Islet of Langerhans (tissue), 1 donor: ENCODE measurements at regions not wholly inside any gene's neighbourhood (a gene's known extent, or its start where the extent isn't known, plus 50 kb on each side); places are given as distances from the start of the nearest gene placed in this dataset.
"Not testable (repeated sequence)": the region's sequence is repeated elsewhere in the genome, so short reads cannot be mapped to it uniquely, and the experiment has no call there.

ENCODE experiments used
- FAIRE-seq: peaks from one replicate; lab custom pipeline; 2011; peaks lifted over from hg19 to GRCh38; lab: Jason Lieb, UNC

DNA sequence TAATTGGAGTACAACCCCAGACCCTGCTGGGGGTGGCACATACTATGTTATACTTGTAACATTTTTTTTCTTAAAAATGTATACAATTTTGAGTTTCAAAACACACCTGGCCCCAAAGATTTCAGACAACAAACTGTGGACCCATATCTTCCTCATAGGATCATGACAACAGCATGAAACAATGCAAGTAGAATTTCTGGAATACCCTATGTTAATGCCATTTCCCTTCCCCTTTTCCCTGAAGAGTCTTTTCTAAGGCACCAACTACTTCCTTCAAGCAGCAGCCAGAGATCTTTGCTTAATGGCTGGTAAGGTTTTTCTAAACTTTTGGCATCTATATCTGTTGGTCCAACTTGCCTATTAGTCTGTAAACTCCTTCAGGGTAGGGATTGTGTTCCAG lies 99.9 kb upstream of the SERBP1 start:
- FAIRE-seq: no peak

DNA sequence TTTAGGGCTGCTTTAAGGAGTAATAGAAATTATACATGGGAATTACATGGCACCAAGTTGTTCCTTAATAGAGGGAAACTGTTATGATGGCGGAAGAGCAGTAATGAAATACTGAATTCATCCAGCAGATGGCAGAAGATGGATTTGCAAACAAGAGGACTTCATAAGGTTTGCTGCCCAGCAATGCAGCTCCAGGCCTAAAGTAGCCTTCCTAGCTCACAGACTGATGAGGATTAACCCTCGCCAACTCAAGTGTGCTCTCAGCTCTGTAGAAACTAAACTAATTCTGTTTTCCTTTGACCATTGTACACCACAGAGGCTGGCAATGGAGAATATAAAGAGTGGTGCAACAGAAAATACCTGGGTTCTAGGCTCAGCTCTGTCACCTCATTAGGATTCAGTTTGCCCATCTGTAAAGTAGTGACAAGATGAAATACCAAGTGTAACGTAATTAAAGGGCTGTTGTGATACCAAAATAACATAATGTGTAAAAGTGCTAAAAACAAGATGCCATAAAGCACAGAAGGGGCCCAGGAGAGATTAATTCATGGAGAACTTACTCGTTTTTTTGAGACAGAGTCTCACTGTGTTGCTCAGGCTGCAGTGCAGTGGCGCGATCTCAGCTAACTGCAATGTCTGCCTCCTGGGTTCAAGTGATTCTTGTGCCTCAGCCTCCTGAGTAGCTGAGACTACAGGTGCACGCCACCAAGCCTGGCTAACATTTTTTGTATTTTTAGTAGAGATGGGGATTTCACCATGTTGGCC lies 102.4 kb upstream of the SERBP1 start:
- FAIRE-seq: peak; percentile 82

DNA sequence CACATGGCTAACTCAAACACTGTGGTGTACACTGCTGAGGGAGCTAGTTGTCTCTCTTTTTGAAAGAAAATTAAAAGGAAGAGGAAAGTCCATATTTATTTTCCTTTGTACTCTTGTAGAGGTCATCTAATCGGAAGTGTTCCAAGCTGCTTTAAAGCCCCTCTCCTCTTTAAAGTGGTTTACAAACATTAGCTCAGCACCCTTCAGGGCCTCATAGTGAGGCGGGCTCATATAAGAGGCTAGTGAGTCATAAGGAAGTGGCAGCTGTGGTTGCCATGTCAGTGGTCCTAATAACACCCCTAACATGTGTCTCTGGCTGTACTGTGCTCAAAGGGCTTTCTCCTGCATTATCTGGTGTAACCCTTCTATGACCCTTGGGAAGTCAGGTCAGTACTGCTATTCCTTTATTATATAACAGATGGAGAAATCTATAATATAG lies 104.4 kb upstream of the SERBP1 start:
- no peak for FAIRE-seq

DNA sequence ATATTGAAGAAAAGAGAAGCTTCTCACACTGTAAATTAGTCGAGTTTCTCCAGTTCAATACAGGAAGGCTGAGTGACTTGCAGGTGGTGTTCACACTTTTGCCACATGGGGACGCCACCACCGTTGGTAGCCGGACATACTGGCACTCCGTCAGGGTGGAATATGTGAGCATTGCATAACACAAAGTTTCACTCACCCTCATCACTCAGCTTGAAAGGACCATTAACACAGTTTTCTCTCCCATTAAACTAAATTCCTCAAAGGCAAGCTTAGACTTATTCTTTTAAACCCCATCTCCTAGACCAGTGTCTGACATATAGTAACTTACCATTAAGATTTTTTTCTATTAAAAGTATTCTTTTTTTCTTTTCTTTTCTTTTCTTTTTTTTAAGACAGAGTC lies 105.3 kb upstream of the SERBP1 start:
- no peak for FAIRE-seq

DNA sequence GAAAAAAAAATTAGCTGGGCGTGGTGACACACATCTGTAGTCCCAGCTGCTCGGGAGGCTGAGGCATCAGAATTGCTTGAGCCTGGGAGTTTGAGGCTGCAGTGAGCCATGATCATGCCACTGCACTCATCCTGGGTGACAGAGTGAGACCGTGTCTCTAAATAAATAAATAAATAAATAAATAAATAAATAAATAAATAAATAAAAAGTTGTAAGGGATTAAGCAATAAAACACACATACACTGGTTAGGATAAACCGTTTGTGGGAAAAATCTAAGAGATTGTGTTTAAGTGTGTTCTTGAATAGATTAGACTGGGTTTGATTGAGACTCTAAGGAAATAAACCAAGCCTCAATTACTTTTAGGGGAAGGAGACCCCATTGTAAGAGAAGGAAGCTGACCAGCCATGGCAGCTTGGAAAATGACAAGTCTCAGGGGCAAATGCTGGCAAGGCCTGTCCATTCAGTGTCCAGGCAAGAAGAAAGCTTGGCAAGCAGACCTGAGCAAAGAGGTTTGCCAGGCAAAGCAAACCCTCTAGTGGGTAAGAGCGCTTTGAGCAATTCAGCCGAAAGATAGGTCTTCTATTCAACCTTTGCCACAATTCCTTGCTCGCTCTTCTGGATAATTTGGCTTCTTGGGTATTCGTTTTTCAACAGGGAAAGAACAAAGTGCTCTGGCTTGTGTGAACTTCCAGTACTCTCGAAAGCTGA lies 106.9 kb upstream of the SERBP1 start:
- FAIRE-seq: no peak

DNA sequence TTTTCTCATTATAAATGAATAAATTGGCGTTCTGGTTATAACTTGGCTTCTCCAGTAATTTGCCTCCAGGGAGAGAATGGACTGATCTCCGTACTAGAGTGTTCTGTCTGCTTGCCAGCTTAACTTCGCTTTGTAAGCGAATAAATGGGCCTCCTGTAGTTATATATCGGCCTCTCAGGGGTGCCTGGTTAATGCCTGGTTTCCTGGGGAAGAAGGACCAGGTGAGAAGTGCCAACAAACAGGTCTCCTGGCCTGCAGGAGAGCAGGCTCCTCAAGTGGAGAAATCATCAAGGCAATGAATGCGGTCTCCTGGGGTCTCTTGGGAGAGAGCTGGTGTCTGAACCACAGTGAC lies 107.4 kb upstream of the SERBP1 start:
- no peak for FAIRE-seq

DNA sequence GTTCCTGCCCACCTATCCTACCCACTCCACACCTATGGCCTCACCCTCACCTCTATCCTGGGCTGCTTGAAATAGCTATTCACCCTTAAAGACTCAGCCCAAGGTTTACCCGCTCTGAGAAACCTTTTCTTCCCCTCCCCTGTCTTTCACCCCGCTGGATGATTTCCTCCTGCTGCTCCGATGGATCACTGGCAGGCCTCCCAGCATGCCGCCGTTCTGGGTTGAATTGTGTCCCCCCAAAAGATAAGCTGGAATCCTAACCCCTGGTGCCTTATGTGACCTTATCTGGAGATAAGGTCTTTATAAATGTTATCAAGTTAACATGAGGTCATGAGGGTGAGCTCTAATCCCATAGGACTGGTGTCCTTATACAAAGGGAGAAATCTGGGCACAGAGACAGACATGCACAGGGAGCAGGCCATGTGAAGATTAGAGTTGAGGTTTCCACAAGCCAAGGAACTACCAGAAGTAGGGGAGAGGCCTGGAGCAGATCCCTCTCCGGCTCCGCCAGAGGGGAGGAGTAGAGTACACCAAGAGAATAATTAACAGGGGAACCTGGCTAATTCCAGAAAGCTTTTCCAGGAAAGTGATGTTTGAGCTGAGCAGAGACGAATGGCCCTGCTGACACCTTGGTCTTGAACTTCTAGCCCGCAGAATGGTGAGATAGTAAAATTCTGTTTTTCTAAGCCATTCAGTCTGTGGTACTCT lies 110.0 kb upstream of the SERBP1 start:
- FAIRE-seq: no peak

DNA sequence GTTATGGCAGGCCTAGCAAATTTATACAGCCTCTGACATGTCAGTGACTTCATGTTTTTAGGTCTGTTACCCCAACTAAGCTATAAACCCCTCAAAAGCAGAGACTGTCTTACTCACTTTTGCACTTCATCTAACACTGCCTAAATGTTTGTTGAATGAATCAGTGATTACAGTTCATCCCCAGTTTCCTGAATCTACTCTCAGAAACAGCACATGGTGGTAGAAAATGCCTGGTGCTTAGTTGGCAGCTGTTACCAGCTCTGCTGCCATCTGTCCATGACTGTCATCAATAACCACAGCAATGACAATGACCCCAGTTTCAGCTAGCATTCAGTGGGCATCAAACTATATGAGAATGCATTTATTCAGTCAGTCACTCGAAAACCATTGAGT lies 110.5 kb upstream of the SERBP1 start:
- FAIRE-seq: no peak

DNA sequence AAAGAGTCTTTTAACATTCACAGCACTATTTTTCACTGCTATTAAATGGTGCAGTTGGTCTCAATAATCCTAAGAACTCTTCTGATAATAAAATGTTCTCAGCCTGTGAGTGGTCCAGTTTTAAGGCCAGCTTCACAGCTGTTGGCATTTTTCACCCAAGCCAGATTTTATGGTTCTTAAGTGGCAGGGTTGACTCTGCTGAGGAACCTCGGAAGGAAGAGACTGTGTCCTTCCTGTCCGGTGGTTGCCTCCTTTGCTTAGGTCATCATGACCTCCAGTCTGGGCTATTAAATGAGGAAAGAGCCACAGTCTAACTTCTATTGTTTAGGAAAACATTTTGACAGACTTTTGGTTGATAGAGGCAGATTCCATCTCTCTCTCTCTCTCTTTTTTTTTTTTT lies 112.5 kb upstream of the SERBP1 start:
- no peak for FAIRE-seq

DNA sequence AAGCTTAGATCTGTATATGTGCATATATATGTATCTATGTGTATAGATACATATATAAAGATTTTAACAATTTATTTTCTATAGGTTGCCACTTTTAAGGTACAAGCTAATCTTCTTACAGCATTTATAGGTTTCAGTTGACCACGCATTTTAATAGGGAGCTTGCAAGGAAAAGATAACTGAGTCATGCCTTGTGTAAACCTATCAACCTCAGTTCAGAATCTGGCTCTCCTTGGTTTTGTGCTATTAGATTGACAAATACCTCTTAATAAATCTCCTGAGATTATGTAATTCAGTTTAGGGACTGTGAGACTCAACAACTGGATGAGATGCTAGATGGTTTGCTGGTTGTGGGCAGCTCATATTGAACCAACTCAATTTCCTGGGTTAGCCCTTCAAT lies 114.7 kb upstream of the SERBP1 start:
- no peak for FAIRE-seq

DNA sequence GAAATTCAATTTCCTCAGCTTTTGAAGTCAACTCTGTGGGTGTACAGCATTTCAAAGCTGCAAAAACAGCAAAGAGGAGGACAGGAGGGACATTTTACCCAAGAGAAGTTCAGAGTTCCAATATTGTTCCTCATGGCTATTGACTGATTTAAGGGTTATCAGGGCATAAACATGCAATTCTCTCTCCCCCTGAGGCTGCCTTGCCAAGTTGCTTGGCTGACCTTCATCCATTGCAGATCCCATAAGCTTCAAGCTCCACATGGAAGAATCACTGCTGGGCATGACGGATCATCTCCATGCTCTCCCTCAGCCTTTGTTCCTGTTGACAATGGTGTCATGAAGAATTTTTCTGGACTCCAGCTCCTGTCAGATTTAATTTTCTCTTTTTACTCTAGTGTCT lies 115.2 kb upstream of the SERBP1 start:
- FAIRE-seq: no peak

DNA sequence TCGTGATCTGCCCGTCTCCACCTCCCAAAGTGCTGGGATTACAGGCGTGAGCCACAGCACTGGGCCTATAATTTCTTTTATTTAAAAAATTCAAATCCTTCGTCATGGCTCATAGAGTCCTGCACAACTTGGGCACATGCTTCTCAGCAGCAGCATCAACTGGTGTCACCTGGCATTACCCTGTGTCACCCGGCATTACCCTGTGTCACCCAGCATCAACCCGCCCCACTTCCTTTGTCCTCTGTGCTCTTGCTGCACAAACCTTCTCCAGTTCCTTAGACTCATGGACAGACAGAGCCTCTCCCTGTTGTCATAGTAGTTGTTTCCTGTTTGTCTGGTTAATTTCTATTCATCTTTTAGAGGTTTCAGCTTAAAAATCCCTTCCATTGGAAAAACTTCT lies 121.2 kb upstream of the SERBP1 start:
- FAIRE-seq: no peak

DNA sequence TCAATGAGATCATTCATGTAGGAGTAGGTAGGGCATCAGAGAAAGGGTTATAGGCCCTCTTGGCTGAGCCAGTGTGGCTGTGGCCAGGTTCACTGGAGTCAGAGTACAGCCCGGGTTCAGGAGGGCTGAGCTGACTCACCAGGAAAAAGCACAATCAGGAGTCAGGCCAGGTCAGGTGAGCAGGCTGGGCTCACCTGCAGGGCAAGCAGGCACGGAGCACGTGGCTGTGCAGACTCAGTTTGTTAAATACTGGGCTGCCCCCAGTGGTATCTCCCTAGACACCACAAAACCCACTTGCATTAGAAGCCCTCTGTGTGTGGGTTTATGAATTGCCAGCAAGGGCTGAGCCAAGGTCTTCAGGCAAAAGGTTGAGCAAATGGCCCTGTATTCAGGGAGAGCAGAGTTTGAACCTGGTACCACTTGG lies 122.1 kb upstream of the SERBP1 start:
- FAIRE-seq: no peak

DNA sequence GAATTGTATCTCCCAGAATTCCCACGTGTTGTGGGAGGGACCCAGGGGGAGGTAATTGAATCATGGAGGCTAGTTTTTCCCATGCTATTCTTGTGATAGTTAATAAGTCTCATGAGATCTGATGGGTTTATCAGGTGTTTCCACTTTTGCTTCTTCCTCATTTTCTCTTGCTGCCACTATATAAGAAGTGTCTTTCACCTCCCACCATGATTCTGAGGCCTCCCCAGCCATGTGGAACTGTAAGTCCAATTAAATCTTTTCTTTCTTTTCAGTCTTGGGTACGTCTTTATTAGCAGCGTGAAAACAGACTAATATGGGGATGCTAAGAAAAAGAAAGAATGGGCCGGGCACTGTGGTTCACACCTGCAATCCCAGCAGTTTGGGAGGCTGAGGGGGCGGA lies 124.0 kb upstream of the SERBP1 start:
- not testable (repeated sequence) for FAIRE-seq

DNA sequence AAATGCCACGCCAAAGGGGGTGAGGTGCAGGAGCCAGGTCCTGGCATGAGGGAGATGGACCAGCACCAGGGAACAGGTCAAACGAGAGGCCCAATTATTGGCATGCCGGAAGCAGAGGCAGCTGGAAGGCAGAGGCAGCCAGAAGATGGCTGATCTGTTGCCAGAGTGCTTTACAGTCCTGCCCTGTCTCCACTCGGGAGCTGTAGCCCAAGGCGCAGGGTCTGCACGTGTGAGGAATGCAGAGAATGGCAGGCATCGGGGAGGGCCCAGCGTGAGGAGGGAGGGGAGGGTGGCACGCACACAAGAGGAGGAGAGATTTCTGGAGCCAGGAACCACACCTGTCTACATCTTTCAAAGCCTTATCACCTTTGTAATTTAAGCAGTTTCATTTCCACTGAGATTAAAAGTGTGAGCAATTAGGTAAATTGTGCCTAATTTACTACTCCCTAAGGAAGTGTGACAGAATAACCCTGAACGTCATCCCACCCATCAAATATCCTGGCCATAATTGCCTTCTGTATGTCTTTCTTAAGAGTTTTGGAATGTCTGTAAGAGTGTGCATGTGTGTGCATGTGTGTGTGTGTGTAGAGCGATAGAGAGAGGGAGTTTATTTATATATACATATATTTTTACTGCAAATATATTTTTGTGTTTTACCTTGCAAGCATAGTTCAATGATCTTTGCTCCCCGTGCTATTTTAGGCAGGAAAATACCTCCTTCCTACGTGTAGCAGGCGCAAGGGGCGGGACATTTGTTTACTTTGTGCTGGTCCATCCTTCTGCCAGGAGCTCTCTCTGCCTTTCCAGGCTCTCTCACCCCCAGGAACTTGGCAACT lies 125.5 kb upstream of the SERBP1 start:
- FAIRE-seq: no peak

DNA sequence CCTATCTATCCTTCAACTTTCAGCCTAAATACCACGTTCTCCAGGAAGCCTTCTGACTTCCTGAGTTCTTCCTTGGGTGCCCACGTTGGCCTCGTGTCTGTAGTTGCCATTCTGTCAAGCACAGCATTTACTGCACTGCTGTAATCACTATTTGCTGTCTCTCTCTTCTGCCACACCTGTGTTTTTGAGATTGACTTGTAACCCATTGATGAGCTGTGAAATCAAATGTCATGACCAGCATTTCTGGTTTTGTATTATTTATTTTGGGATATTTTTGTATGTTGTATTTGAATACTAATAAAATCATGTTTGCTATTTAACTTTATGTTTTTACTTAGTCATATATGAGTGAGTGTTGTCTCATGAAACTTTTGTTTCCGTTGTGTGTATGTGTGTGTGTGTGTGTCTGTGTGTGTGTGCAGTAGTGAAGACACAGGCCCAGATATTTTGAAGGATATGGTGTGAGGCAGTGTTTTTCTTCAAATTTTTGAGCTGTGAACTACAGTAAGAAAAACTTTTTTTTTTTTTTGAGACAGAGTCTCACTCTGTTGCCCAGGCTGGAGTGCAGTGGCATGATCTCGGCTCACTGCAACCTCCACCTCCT lies 126.2 kb upstream of the SERBP1 start:
- no peak for FAIRE-seq

DNA sequence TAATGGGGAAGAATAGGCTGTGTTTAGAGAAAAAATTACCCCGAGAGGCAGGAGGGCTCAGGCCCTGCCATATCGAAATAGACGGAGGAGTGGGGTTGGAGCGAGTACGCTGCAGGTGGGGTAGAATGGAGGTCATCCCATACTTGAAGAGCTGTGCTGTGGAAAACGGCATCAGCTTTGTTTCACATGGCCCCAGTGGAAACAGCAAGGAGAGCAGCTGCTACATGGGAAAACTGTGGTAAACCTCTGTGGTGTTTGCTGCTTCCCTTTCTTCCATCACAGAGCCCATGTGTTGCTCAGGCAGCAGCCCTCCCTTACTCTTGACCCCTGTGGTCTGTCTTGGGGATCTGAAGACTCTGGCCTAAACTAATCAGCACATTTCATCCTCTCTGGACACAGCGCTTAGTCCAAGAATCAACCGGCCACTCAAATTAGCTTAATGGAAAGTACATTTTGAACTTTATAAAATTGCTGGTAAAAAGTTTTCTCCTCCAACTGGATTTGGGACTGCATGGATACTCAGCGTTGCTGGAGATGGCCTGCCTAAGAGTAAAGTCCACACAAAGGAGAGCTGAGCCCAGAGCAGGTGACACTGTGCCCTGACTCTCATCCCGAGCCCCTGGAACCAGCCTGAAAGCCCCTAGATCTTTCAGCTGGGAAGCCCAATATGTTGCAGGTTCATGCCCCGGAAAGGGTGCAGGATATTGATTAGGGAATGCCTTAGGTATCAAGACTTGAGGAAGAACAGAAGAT lies 127.1 kb upstream of the GADD45A start:
- no peak for FAIRE-seq

DNA sequence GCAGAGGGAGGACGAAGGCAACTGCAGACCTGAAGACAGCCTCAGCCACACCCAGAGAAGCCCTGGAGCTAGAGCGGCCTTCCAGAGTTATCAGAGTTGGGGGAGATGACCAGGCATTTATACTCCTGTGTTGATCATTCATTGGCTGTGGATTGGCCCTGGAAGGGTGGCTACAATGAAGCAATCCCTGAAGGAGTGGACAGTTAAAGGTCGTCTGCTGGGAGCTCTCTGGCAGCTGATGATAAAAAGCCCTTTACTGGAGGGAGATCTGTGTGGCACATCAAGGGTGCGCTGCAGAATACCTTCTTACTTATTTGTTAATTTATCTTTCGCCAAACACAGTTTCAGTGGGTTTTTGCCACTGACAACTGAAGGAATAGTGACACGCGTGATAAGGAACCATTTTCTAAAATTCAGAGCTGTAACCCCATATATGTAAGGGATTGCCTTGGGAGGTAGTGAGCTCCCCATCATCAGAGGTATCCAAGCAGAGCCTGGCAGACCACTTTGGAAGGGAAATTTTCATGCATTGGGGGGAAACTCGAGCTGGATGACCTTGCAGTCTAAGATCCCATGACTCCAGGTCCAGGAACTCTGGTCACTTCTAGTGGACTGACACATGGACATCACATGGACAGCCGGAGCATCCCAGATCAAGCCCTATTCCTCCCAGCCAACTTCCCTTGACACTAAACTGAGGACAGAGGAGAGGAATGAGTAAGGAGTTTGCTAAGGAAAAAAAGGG lies 126.4 kb upstream of the GADD45A start:
- no peak for FAIRE-seq

DNA sequence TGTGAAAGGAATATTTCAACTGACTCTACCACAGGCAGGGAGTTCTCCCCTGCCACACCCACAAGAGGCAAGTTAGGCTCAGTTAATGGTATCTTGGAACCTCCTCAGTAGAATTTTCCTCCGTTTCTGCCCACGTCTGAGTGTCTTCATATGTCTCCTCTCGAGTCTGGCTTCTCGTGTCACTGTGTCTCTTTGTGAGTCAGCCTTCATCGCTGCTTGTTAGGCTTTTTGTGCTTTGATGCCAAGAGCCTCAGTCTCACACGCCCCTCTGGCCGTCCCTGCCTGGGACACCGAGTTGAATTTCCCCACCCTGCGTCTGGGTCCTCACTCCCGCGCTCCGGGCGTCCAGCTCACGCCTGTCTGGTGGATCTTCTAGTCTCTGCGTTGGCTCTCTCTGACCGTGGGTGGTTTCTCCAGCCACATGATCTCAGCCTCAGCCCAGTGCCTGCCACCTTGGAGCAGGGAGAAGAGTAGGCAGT lies 125.7 kb upstream of the GADD45A start:
- no peak for FAIRE-seq

DNA sequence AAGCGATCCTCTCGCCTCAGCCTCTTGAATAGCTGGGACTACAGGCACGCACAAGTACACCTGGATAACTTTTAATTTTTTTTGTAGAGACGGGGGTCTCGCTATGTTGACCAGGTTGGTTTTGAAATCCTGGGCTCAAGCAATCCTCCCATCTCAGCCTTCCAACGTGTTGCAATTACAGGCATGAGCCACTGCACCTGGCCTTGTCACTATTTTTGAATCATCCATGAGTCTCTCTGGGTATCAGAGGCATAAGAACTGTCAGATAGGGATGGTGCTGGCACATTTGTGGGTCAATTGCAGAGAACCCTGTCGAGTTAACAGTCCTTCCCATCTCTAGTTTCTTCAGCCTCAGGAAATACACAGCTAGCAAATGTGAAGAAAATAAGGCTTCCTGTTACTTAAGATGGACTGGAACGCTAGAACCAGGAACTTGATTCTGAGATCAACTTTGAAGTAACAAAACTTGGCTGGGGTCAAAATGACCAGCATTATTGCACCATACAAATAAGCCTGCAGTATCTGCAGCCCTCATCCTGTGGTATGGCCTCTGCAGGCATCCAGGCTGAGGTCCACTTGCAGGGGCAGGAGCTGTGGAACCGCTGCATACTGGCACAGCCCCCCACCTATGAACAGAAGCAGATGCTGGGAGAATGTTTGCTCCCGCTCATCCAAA lies 124.3 kb upstream of the GADD45A start:
- FAIRE-seq: no peak
